A673 (cell line): ENCODE measurements at regions not wholly inside any gene's neighbourhood (a gene's known extent, or its start where the extent isn't known, plus 50 kb on each side); places are given as distances from the start of the nearest gene placed in this dataset.

Source experiments
- EZH2 ChIP-seq: fragments of 200-600 bp; sonication (generic); IDR thresholded peaks from 2 replicates; pipeline ENCODE4 v1.6.1; 2017; ENCODE audit warnings: borderline replicate concordance, low read depth, mild to moderate bottlenecking, mixed read lengths, antibody characterized with exemption, low read length; ENCODE audit not compliant: poor library complexity, severe bottlenecking
- TF ChIP-seq, protein P1 (sequence below): fragments of 300-800, 200-600 bp; sonication (generic); conservative IDR thresholded peaks from 2 replicates; pipeline ENCODE4 v1.5.1; 2017; ENCODE audit warnings: low read depth, mild to moderate bottlenecking, antibody characterized with exemption, low read length, moderate library complexity, mixed read lengths

- TF ChIP-seq EZH2, result no peak
- TF ChIP-seq, protein P1, sequence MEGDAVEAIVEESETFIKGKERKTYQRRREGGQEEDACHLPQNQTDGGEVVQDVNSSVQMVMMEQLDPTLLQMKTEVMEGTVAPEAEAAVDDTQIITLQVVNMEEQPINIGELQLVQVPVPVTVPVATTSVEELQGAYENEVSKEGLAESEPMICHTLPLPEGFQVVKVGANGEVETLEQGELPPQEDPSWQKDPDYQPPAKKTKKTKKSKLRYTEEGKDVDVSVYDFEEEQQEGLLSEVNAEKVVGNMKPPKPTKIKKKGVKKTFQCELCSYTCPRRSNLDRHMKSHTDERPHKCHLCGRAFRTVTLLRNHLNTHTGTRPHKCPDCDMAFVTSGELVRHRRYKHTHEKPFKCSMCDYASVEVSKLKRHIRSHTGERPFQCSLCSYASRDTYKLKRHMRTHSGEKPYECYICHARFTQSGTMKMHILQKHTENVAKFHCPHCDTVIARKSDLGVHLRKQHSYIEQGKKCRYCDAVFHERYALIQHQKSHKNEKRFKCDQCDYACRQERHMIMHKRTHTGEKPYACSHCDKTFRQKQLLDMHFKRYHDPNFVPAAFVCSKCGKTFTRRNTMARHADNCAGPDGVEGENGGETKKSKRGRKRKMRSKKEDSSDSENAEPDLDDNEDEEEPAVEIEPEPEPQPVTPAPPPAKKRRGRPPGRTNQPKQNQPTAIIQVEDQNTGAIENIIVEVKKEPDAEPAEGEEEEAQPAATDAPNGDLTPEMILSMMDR, result no peak
These were observed 164.5 kb upstream of the ZFHX3 start for GRCh38 chr16:73212431-73212830.
